NOMO-1 (cell line): ENCODE measurements at regions not wholly inside any gene's neighbourhood (a gene's known extent, or its start where the extent isn't known, plus 50 kb on each side); places are given as distances from the start of the nearest gene placed in this dataset.
"Not testable (repeated sequence)": the region's sequence is repeated elsewhere in the genome, so short reads cannot be mapped to it uniquely, and the experiment has no call there.

Experiments
- DNase-seq, 2 experiments: peaks; one replicate each; lab custom pipeline; 2025; ENCODE audit not compliant: unreplicated experiment in 2 of 2; lab: John Stamatoyannopoulos, UW

DNA sequence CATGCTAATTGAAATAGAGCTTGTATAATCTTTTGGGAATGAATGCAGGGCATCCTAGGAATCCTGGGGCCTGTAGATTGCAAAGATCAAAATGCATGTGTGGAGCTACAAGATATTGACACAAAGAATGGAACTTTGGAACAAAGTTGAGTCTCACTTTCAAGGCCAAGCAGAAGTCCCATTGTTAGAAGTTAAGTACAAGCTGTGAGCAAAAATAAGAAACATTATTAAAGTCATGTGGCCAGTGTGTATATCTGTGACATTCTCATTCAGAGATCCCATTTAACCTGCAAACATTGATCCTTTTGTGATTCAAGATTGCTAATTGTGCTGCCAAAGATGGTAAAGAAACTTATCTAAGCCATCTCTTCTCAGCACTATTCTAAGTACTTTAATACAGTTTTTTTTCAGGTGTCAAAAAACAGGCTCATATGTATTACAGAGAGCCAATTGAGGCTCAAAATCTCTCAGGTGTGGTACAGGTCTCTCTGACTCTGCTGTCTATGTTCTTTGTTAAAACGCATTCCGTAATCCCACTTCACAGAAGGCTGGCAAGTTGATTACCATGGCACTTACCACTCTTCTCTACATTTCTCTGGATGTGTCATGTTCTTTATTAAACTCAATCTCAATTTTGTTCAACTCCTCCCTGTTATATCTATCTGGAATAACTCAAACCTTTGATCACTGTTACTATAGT lies 704.4 kb upstream of the NEGR1 start:
- DNase-seq: no peak

DNA sequence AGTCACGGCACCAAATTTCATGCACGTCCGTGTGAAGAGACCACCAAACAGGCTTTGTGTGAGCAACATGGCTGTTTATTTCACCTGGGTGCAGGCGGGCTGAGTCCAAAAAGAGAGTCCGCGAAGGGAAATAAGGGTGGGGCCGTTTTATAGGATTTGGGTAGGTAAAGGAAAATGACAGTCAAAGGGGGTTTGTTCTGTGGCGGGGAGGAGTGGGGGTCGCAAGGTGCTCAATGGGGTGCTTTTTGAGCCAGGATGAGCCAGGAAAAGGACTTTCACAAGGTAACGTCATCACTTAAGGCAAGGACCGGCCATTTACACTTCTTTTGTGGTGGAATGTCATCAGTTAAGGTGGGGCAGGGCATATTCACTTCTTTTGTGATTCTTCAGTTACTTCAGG lies 702.7 kb upstream of the NEGR1 start:
- DNase-seq: not testable (repeated sequence)

GRCh38 chr1:72983011-72983410 lies 700.7 kb upstream of the NEGR1 start:
- DNase-seq: not testable (repeated sequence)

GRCh38 chr1:72969461-72969860 lies 687.1 kb upstream of the NEGR1 start:
- DNase-seq: no peak

DNA sequence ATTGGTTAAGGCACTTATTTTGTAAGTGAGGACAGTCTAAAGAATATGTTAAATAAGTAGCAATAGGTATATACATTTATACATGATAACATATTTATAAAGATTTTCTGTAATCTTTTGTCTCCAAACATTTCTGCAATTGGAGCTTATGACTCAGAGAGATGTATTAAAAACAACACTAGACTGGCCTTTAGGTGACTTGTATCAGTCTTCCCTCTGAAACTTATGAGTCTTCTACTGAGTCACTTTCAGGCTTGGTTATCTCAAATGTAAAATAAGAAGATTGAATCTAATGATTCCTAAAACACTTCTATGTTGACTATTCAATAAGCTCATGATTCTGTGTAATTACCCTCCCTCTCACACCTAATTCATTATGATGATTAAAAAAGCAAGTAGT lies 672.6 kb upstream of the NEGR1 start:
- DNase-seq: no peak

GRCh38 chr1:72950900-72951299 lies 668.6 kb upstream of the NEGR1 start:
- DNase-seq: not testable (repeated sequence)

DNA sequence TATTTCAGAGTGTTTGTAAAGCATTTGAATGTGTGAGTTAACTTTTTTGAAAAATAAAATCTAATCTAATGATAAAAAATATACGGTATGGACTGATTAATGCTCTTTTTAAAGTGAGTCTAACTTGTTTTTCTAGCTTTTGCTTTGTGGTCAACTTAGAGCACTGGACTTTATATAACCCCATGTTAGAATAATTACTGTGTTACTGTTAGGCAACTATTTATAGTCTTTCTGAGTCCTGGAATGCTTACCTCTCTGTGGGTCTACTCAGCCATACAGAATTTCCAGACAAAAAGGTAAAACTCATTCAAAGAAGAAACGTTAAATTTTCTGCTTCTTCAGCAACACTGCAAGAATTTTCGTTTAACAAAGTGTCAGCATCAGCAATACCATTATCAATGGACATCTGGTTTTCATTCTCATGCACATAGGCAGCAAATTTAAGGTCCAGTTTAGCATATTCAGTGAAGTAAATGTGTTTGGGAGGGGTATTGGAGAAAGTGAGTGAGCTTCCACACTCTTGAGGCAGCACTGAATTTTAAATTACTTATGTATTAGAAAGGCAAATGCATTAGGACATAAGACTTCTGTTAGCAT lies 664.7 kb upstream of the NEGR1 start:
- no peak for DNase-seq

DNA sequence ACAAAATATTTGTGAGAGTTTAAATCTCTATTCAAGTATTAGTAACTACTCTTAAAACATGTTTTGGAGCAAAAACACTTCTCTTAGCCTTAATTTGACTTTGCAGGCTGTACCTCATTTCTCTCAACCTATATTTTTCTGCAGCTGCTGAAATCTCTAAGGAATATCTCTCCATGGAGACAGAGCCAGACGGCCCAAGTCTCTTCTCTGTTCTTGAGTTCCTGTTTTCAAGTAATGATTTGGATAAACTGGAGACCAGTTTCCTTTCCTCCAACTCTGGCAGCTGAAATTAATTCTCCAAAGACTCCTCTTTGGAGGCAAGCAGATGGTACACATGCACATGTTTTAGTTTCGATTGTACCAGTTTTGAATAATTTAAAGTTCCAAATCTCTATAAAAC lies 659.7 kb upstream of the NEGR1 start:
- no peak for DNase-seq

GRCh38 chr1:72938408-72938807 lies 656.1 kb upstream of the NEGR1 start:
- no peak for DNase-seq

- no peak for DNase-seq
Observed at GRCh38 chr1:72937905-72938304, 655.6 kb upstream of the NEGR1 start.

DNA sequence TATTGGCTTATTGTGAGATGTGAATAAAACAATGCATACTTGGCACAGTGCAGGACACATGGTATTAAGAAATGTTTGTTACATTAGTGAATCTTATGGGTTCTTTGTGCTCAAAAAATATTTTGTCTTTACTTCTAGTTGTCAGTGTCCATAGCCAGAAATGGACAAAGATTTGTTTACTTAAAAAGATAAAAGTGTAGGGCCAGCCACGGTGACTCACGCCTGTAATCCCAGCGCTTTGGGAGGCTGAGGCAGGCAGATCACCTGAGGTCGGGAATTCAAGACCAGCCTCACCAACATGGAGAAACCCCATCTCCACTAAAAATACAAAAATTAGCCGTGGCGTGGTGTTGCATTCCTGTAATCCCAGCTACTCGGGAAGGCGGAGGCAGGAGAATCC lies 654.6 kb upstream of the NEGR1 start:
- no peak for DNase-seq

- DNase-seq: no peak
Observed at GRCh38 chr1:72936151-72936740, 653.9 kb upstream of the NEGR1 start.

DNA sequence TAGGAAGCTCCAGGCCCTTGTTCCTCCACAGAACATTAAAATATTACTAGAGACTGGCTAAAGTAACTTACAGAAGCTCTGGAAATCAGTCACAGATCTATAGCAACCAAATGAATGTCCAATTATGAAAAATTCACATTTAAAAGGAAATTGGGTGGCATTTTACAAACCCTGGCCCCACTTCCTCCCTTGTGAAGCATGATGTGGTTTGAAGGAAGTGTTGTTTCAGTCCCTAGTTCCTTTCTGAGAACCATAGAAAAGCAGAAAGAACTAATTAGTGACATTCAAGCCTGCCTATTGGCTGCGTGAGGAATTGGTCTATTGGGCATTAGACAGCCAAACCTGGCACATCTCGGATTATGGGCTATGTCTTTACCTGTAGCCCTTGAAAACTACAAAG lies 649.7 kb upstream of the NEGR1 start:
- DNase-seq: peak in 1 of 2 experiments; percentile 37

- DNase-seq: no peak
Observed at GRCh38 chr1:72930528-72930927, 648.2 kb upstream of the NEGR1 start.

DNA sequence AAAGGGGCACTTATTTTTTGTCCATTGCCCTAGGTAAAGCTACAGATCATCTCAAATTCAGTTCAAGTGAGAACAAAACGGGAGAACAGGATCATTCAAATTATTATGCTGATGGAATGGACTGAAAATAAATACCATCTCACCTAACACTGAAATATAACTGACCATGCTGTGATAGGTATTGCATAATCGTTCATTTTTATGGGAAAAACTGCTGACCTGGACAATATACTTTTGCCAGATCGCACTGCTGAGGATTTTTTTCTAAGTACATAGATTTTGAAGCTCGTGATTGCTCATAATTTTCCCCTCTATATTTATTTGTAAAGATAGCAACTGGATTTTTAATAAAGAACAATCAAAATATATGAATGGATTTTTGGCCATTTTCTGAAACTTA lies 636.6 kb upstream of the NEGR1 start:
- no peak for DNase-seq

DNA sequence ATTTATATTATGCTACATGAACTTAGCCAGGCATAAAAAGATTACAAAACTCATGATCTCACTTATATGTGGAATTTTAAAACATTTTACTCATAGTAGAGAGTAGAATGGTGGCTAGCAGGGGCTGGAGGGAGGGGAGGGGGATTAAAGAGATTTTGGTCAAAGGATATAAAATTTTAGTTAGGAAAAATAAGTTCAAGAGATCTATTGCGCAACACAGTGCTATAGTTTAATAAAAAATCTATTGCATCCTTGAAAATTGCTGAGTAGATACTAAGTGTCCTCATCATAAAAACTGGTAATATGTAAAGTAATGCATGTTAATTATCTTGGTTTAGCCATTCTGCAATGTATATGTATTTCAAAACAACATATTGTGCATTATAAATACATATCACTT lies 635.6 kb upstream of the NEGR1 start:
- no peak for DNase-seq

- DNase-seq: no peak
Observed at GRCh38 chr1:72915581-72915980, 633.2 kb upstream of the NEGR1 start.

DNA sequence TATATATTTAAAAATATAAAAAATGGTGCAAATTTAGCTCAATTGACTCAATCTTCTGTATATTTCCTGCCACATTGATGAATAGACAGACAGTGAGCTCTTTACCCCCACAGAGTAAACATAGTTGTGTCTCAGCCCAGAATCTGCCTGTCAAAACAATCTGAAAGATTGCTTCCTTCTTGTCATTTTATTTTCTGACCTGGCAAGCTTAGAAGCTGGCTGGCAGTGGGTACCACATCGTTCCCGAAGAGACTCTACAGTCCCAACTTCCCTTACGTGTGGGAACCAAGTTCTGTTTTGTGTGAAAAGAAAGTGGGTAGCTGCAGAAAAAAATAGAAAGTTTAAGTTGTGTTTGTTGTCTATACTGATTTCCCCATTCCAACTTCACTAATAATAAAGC lies 629.3 kb upstream of the NEGR1 start:
- DNase-seq: no peak

GRCh38 chr1:72896256-72896655 lies 613.9 kb upstream of the NEGR1 start:
- no peak for DNase-seq

DNA sequence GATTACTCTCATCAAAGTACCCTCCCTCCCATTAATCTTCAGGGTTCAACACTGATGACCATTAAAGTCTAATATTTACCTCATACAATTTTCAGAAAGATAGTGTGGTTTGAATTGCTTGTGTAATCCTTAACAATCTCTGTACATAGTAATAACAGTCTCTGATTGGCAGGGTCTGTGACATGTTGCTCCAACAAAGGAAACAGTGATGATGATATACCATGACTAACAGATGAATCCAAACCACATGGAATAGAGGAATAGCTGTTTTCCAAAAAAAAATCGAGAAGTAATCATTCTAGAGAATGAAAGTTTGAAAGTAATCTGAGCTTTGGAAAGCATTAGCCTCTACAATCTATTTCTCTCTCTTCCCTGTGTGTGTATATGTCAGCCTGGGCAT lies 610.1 kb upstream of the NEGR1 start:
- no peak for DNase-seq

GRCh38 chr1:72891976-72892375 lies 609.6 kb upstream of the NEGR1 start:
- DNase-seq: no peak

GRCh38 chr1:72885841-72886240 lies 603.5 kb upstream of the NEGR1 start:
- no peak for DNase-seq
